Suprapubic skin (tissue), 4 donors: ENCODE measurements at regions not wholly inside any gene's neighbourhood (a gene's known extent, or its start where the extent isn't known, plus 50 kb on each side); places are given as distances from the start of the nearest gene placed in this dataset.

Source experiments
- DNase-seq, 2 donors: peaks; one replicate each; pipeline ENCODE4 v3.0.0-alpha.2; 2019; ENCODE audit warnings: low spot score in 2 of 2
- H3K27ac ChIP-seq: fragments of 200-600 bp; sonication (generic); one replicate; pipeline ENCODE4 v1.5.1; 2019
- H3K27me3 ChIP-seq: fragments of 200-600 bp; sonication (generic); one replicate; pipeline ENCODE4 v1.5.1; 2019
- H3K36me3 ChIP-seq: fragments of 200-600 bp; sonication (generic); one replicate; pipeline ENCODE4 v1.5.1; 2019
- H3K4me1 ChIP-seq: fragments of 200-600 bp; sonication (generic); one replicate; pipeline ENCODE4 v1.5.1; 2019
- H3K4me3 ChIP-seq: fragments of 200-600 bp; sonication (generic); one replicate; pipeline ENCODE4 v1.5.1; 2019; ENCODE audit warnings: mild to moderate bottlenecking
- H3K9me3 ChIP-seq: fragments of 200-600 bp; sonication (generic); one replicate; pipeline ENCODE4 v1.5.1; 2019
- CTCF ChIP-seq, 2 donors: fragments of 200-600 bp in 1 of 2; fragments of 450-650 bp in 1 of 2; sonication (generic) in 1 of 2; IDR thresholded peaks; one replicate each; pipeline ENCODE4 v1.5.1; 2016 to 2019; ENCODE audit warnings: antibody characterized with exemption in 2 of 2, mild to moderate bottlenecking in 1 of 2, moderate library complexity in 1 of 2
- EP300 ChIP-seq: sonication (generic); formaldehyde crosslinking; IDR thresholded peaks from one replicate; pipeline ENCODE4 v1.6.1; 2017; ENCODE audit warnings: antibody characterized with exemption
- POLR2A ChIP-seq, 2 donors: fragments of 450-650 bp; IDR thresholded peaks; one replicate each; pipeline ENCODE4 v1.6.1; 2017; ENCODE audit warnings: antibody characterized with exemption in 2 of 2, mild to moderate bottlenecking in 2 of 2, moderate library complexity in 2 of 2
- POLR2AphosphoS5 ChIP-seq, 3 donors: sonication (generic); formaldehyde crosslinking; IDR thresholded peaks; one replicate each; pipeline ENCODE4 v1.6.1; 2017; ENCODE audit warnings: antibody characterized with exemption in 3 of 3
- WGBS: methylation state at CpG from one replicate; pipeline ENCODE4 v1.1.5; 2018; 5-methylcytosine and 5-hydroxymethylcytosine counted together

- 43% methylated on average over 6 of the region's 6 CpGs for WGBS
- H3K27me3 ChIP-seq: no peaks in the 10 kb centered on the region
- no peaks in the 10 kb centered on the region for H3K36me3 ChIP-seq
- TF ChIP-seq CTCF (IDR thresholded peaks at IDR 0.05) (no peak), POLR2A (IDR thresholded peaks at IDR 0.05) (no peak), POLR2AphosphoS5 (IDR thresholded peaks at IDR 0.05) (no peak), EP300 (no peak)
- no peak overlapping the region for H3K4me3 ChIP-seq
- no peak for DNase-seq
- H3K27ac ChIP-seq: no peak overlapping the region
- H3K4me1 ChIP-seq: no peaks in the 10 kb centered on the region
- no peaks in the 10 kb centered on the region for H3K9me3 ChIP-seq
Observed at GRCh38 chr5:5979761-5980537, 398.4 kb downstream of the MED10 start.

GRCh38 chr5:5979377-5979760, 399.0 kb downstream of the MED10 start:
- TF ChIP-seq CTCF (IDR thresholded peaks at IDR 0.05) (no peak), POLR2A (IDR thresholded peaks at IDR 0.05) (no peak), POLR2AphosphoS5 (IDR thresholded peaks at IDR 0.05) (no peak), EP300 (no peak)
- H3K27ac ChIP-seq: no peak overlapping the region
- H3K4me3 ChIP-seq: no peak overlapping the region
- no peaks in the 10 kb centered on the region for H3K9me3 ChIP-seq
- DNase-seq: no peak
- no peaks in the 10 kb centered on the region for H3K4me1 ChIP-seq
- no peaks in the 10 kb centered on the region for H3K36me3 ChIP-seq
- WGBS: 48% methylated on average over 3 of the region's 3 CpGs
- no peaks in the 10 kb centered on the region for H3K27me3 ChIP-seq

GRCh38 chr5:5978501-5979376, 399.6 kb downstream of the MED10 start:
- 72% methylated on average over 10 of the region's 10 CpGs for WGBS
- no peak overlapping the region for H3K27ac ChIP-seq

GRCh38 chr5:5971203-5971602, 407.1 kb downstream of the MED10 start:
- WGBS: 82% methylated on average over 5 of the region's 5 CpGs
- no peaks in the 10 kb centered on the region for H3K4me1 ChIP-seq
- DNase-seq: no peak
- no peaks in the 10 kb centered on the region for H3K36me3 ChIP-seq
- no peaks in the 10 kb centered on the region for H3K27me3 ChIP-seq
- no peak overlapping the region for H3K27ac ChIP-seq
- no peak overlapping the region for H3K4me3 ChIP-seq
- TF ChIP-seq EP300 (no peak), CTCF (IDR thresholded peaks at IDR 0.05) (no peak), POLR2A (IDR thresholded peaks at IDR 0.05) (no peak), POLR2AphosphoS5 (IDR thresholded peaks at IDR 0.05) (no peak)
- H3K9me3 ChIP-seq: no peaks in the 10 kb centered on the region

More at GRCh38 chr5:5978501-5979376, 399.6 kb downstream of the MED10 start:
- Histone ChIP-seq H3K4me1 (no peaks in the 10 kb centered on the region), H3K9me3 (no peaks in the 10 kb centered on the region), H3K27me3 (no peaks in the 10 kb centered on the region), H3K36me3 (no peaks in the 10 kb centered on the region), H3K4me3 (no peak overlapping the region)
- TF ChIP-seq POLR2A (IDR thresholded peaks at IDR 0.05): no peak
- no peak for TF ChIP-seq CTCF (IDR thresholded peaks at IDR 0.05)
- no peak for TF ChIP-seq POLR2AphosphoS5 (IDR thresholded peaks at IDR 0.05)
- no peak for TF ChIP-seq EP300
- DNase-seq: no peak

GRCh38 chr5:5969942-5970483, 408.3 kb downstream of the MED10 start:
- TF ChIP-seq POLR2A (IDR thresholded peaks at IDR 0.05): no peak
- no peak for TF ChIP-seq POLR2AphosphoS5 (IDR thresholded peaks at IDR 0.05)
- no peak for TF ChIP-seq EP300
- no peak for TF ChIP-seq CTCF (IDR thresholded peaks at IDR 0.05)
- no peak for DNase-seq
- H3K4me1 ChIP-seq: no peaks in the 10 kb centered on the region

More at GRCh38 chr5:5969942-5970483, 408.3 kb downstream of the MED10 start:
- Histone ChIP-seq H3K27me3 (no peaks in the 10 kb centered on the region), H3K27ac (no peak overlapping the region), H3K9me3 (no peaks in the 10 kb centered on the region), H3K36me3 (no peaks in the 10 kb centered on the region), H3K4me3 (no peak overlapping the region)
